HG02870 (cell line): ENCODE measurements at regions not wholly inside any gene's neighbourhood (a gene's known extent, or its start where the extent isn't known, plus 50 kb on each side); places are given as distances from the start of the nearest gene placed in this dataset.
A peak's percentile ranks its signal among the peaks of the same experiment; 100 is the strongest.
"Not testable (repeated sequence)": the region's sequence is repeated elsewhere in the genome, so short reads cannot be mapped to it uniquely, and the experiment has no call there.

ENCODE experiments used
- ATAC-seq: cut with Tn5 transposase; IDR thresholded peaks from one replicate; pipeline ENCODE4 v1.9.1; 2021; ENCODE audit warnings: mild to moderate bottlenecking, moderate library complexity; ENCODE audit not compliant: unreplicated experiment

- ATAC-seq = no peak
Measured at GRCh38 chr10:21296575-21297355, 228.7 kb downstream of the SKIDA1 start.

GRCh38 chr10:21293518-21294356 is 231.7 kb downstream of the SKIDA1 start:
- no peak for ATAC-seq

- ATAC-seq = no peak
Measured at GRCh38 chr10:21292763-21293517, 232.5 kb downstream of the SKIDA1 start.

- ATAC-seq = no peak
Measured at GRCh38 chr10:21290499-21291160, 234.9 kb downstream of the SKIDA1 start.

- ATAC-seq = no peak
Measured at GRCh38 chr10:21289961-21290360, 235.5 kb downstream of the SKIDA1 start.

- ATAC-seq = no peak
Measured at GRCh38 chr10:21289271-21289670, 236.2 kb downstream of the SKIDA1 start.

- ATAC-seq = no peak
Measured at GRCh38 chr10:21285742-21286331, 239.6 kb downstream of the SKIDA1 start.

GRCh38 chr10:21285207-21285606 is 240.3 kb downstream of the SKIDA1 start:
- no peak for ATAC-seq

- ATAC-seq = no peak
Measured at GRCh38 chr10:21284301-21284700, 241.2 kb downstream of the SKIDA1 start.

GRCh38 chr10:21283053-21283452 is 242.4 kb downstream of the SKIDA1 start:
- ATAC-seq = not testable (repeated sequence)

GRCh38 chr10:21281765-21282484 is 243.6 kb downstream of the SKIDA1 start:
- ATAC-seq = no peak

GRCh38 chr10:21280971-21281572 is 244.4 kb downstream of the SKIDA1 start:
- ATAC-seq = no peak

GRCh38 chr10:21280037-21280436 is 245.4 kb downstream of the SKIDA1 start:
- no peak for ATAC-seq

GRCh38 chr10:21279217-21279575 is 246.3 kb downstream of the SKIDA1 start:
- ATAC-seq = no peak

- ATAC-seq = peak; percentile 96
Measured at GRCh38 chr10:21278491-21279216, 246.8 kb downstream of the SKIDA1 start.

- no peak for ATAC-seq
Measured at GRCh38 chr10:21273400-21273968, 252.0 kb downstream of the SKIDA1 start.

GRCh38 chr10:21272643-21273399 is 252.7 kb downstream of the SKIDA1 start:
- ATAC-seq = no peak

- no peak for ATAC-seq
Measured at GRCh38 chr10:21270976-21271375, 254.5 kb downstream of the SKIDA1 start.
